K562 (cell line): ENCODE measurements at regions not wholly inside any gene's neighbourhood (a gene's known extent, or its start where the extent isn't known, plus 50 kb on each side); places are given as distances from the start of the nearest gene placed in this dataset.

Experiments used
- ATAC-seq: fragments of 200-7000 bp; cut with Tn5 transposase; 3 replicates; pipeline ENCODE4 v1.9.1; 2020; ENCODE audit warnings: moderate library complexity
- BruUV-seq: library from RNA; stranded (reverse); fragments of 400-500 nt; replicated peaks from 2 replicates; lab custom pipeline; 2021; lab: Mats Ljungman, UMichigan
- CTCF ChIA-PET: fragments of 300-600 bp; formaldehyde crosslinking; extraction: SDS; loops from one replicate; lab custom pipeline; 2021; ENCODE audit warnings: low intra/inter-chr PET ratio; lab: Yijun Ruan, JAX
- POLR2A ChIA-PET: fragments of 300-600, 350-650 bp; sonication (Branson Sonifier 250); formaldehyde crosslinking; extraction: SDS; loops from one replicate; lab custom pipeline; 2021; ENCODE audit warnings: antibody characterized with exemption, inconsistent platforms; lab: Yijun Ruan, JAX
- DNase-seq, 4 experiments: peaks; one replicate each; pipeline versions ENCODE4 v3.0.0 to v3.0.0-alpha.2; 2011 to 2018; ENCODE audit warnings: low spot score in 3 of 4, mixed read lengths in 3 of 4; ENCODE audit errors: extremely low read depth in 1 of 4
- FAIRE-seq: peaks from 2 replicates; lab custom pipeline; 2011; peaks lifted over from hg19 to GRCh38; lab: Jason Lieb, UNC
- H2AFZ ChIP-seq: 2 replicates; pipeline ENCODE4 v1.6.0; 2011; ENCODE audit warnings: low read depth, low read length, control low read depth, inconsistent platforms
- H3K27ac ChIP-seq: fragments of 200-600 bp; 3 replicates; pipeline ENCODE4 v1.8.0; 2011; ENCODE audit warnings: low read depth, mild to moderate bottlenecking, control low read depth, inconsistent platforms, low read length, moderate library complexity, mixed read lengths; ENCODE audit errors: extremely low read depth
- H3K27me3 ChIP-seq, 2 experiments: fragments of 300-600 bp in 1 of 2; 2 replicates in 1 of 2; 3 replicates in 1 of 2; pipeline versions ENCODE4 v1.6.0 to v1.8.0; 2011; ENCODE audit warnings: inconsistent platforms in 2 of 2, low read length in 2 of 2, mild to moderate bottlenecking in 1 of 2, mixed read lengths in 1 of 2, moderate library complexity in 1 of 2; ENCODE audit not compliant: control insufficient read depth in 2 of 2, insufficient read depth in 2 of 2
- H3K36me3 ChIP-seq: fragments of 300-600 bp; 3 replicates; pipeline ENCODE4 v1.8.0; 2011; ENCODE audit warnings: mild to moderate bottlenecking, low read length, inconsistent platforms; ENCODE audit not compliant: control insufficient read depth, insufficient read depth
- H3K4me1 ChIP-seq, 2 experiments: fragments of 200-600 bp in 1 of 2; replicated peaks in 1 of 2; 2 replicates in 1 of 2; 3 replicates in 1 of 2; pipeline versions ENCODE4 v1.5.1 to v1.8.0; 2011; ENCODE audit warnings: inconsistent platforms in 2 of 2, low read length in 2 of 2, mild to moderate bottlenecking in 1 of 2, mixed read lengths in 1 of 2, moderate library complexity in 1 of 2; ENCODE audit not compliant: control insufficient read depth in 2 of 2, insufficient read depth in 2 of 2
- H3K4me2 ChIP-seq: 2 replicates; pipeline ENCODE4 v1.6.1; 2011; ENCODE audit warnings: low read length, control low read depth, inconsistent platforms, mixed read lengths; ENCODE audit not compliant: insufficient read depth
- H3K4me3 ChIP-seq: fragments of 200-600 bp; sonication (generic), shearing (Covaris generic); 2 replicates; pipeline ENCODE4 v1.5.1; 2016; ENCODE audit warnings: control low read depth, inconsistent platforms
- H3K79me2 ChIP-seq: fragments of 200-600 bp; 3 replicates; pipeline ENCODE4 v1.8.0; 2011; ENCODE audit warnings: low read length, inconsistent platforms; ENCODE audit not compliant: control insufficient read depth, insufficient read depth
- H3K9ac ChIP-seq, 2 experiments: 2 replicates each; pipeline versions ENCODE4 v1.6.0 to v1.6.1; 2011; ENCODE audit warnings: low read depth in 2 of 2, low read length in 2 of 2, control low read depth in 1 of 2, inconsistent platforms in 1 of 2, mild to moderate bottlenecking in 1 of 2, mixed read lengths in 1 of 2; ENCODE audit not compliant: insufficient read depth in 1 of 2
- H3K9me1 ChIP-seq: one replicate; pipeline ENCODE4 v1.6.0; 2011; ENCODE audit warnings: inconsistent platforms, mild to moderate bottlenecking, low read length, moderate library complexity; ENCODE audit not compliant: control insufficient read depth, insufficient read depth
- H3K9me3 ChIP-seq: replicated peaks from 2 replicates; pipeline ENCODE4 v1.5.1; 2011; ENCODE audit warnings: low read depth, low read length, inconsistent platforms; ENCODE audit not compliant: control insufficient read depth, insufficient read depth
- H4K20me1 ChIP-seq: replicated peaks from 2 replicates; pipeline ENCODE4 v1.6.1; 2011; ENCODE audit warnings: low read length, inconsistent platforms, mixed read lengths; ENCODE audit not compliant: control insufficient read depth, insufficient read depth
- ARID1B ChIP-seq: fragments of 450-650 bp; IDR thresholded peaks from 2 replicates; pipeline ENCODE4 v1.6.1; 2016; ENCODE audit warnings: antibody characterized with exemption, mild to moderate bottlenecking, inconsistent platforms
- BRCA1 ChIP-seq, 2 experiments: fragments of 450-650 bp in 1 of 2; sonication (generic) in 1 of 2; formaldehyde crosslinking in 1 of 2; IDR thresholded peaks; 2 replicates each; pipeline versions ENCODE4 v1.5.0 to v1.6.1; 2017 to 2020; ENCODE audit warnings: mild to moderate bottlenecking in 1 of 2, missing genetic modification reagents in 1 of 2
- ELF2 ChIP-seq: fragments of 250-450 bp; sonication (Bioruptor Pico); IDR thresholded peaks from 2 replicates; pipeline ENCODE4 v1.5.0; 2021; ENCODE audit warnings: mild to moderate bottlenecking
- ERF ChIP-seq: fragments of 450-650 bp; formaldehyde crosslinking; IDR thresholded peaks from 2 replicates; pipeline ENCODE4 v1.4.0; 2020; ENCODE audit warnings: mild to moderate bottlenecking, mixed read lengths
- ETV5 ChIP-seq: sonication (generic); formaldehyde crosslinking; IDR thresholded peaks from 2 replicates; pipeline ENCODE4 v1.4.0; 2020; ENCODE audit warnings: low read depth, mild to moderate bottlenecking, missing genetic modification reagents
- HDAC2 ChIP-seq: fragments of 450-650 bp; IDR thresholded peaks from 2 replicates; pipeline ENCODE4 v1.6.1; 2016; ENCODE audit warnings: mild to moderate bottlenecking
- HDAC6 ChIP-seq: IDR thresholded peaks from 2 replicates; pipeline ENCODE4 v1.6.1; 2012; ENCODE audit warnings: low read depth, mild to moderate bottlenecking, control low read depth, inconsistent platforms, low read length, moderate library complexity
- PRPF4 ChIP-seq: fragments of 200-400 bp; formaldehyde crosslinking; IDR thresholded peaks from one replicate; pipeline ENCODE4 v1.6.1; 2017; ENCODE audit warnings: low read length, low read depth, mild to moderate bottlenecking; ENCODE audit not compliant: insufficient read depth, poor library complexity, severe bottlenecking
- SAP30 ChIP-seq: fragments of 200-600 bp; sonication (generic); IDR thresholded peaks from 2 replicates; pipeline ENCODE4 v1.6.1; 2012; ENCODE audit warnings: borderline replicate concordance, low read depth, mild to moderate bottlenecking, moderate library complexity, low read length, control low read depth, inconsistent platforms; ENCODE audit not compliant: insufficient read depth, poor library complexity, severe bottlenecking
- SIN3B ChIP-seq: fragments of 450-650 bp; IDR thresholded peaks from 2 replicates; pipeline ENCODE4 v1.6.1; 2017; ENCODE audit warnings: low read depth, mild to moderate bottlenecking, moderate library complexity
- YBX1 ChIP-seq: fragments of 450-650 bp; IDR thresholded peaks from 2 replicates; pipeline ENCODE4 v1.7.1; 2016; ENCODE audit warnings: mild to moderate bottlenecking
- ZFP36 ChIP-seq: fragments of 150-350 bp; IDR thresholded peaks from 2 replicates; pipeline ENCODE4 v1.6.1; 2018; ENCODE audit warnings: low read length, low read depth; ENCODE audit not compliant: partially characterized antibody
- ZFPM2 ChIP-seq: fragments of 250-450 bp; sonication (Bioruptor Pico); IDR thresholded peaks from 2 replicates; pipeline ENCODE4 v1.5.1; 2022; ENCODE audit warnings: mild to moderate bottlenecking
- WGBS: fragments of 100-300 bp; shearing (Covaris generic); methylation state at CpG from one replicate; pipeline ENCODE4 v1.1.6; 2016; ENCODE audit warnings: low coverage, mixed read lengths; ENCODE audit not compliant: insufficient coverage; ENCODE audit errors: missing lambda C conversion rate; 5-methylcytosine and 5-hydroxymethylcytosine counted together
- in situ Hi-C: fragments of 300-500 bp; cut with MboI; formaldehyde crosslinking; loops from 4 replicates; pipeline ENCODE4 v1.15.0; 2018; ENCODE audit warnings: inconsistent platforms, mixed read lengths
- intact Hi-C: fragments of 100-400 bp; cut with micrococcal nuclease; formaldehyde crosslinking; loops from 2 replicates; pipeline ENCODE4 v1.14.2; 2022
- TF ChIP-seq, protein P1 (sequence below): fragments of 250-450 bp; sonication (Bioruptor Pico); IDR thresholded peaks from 2 replicates; pipeline ENCODE4 v1.4.0; 2020; ENCODE audit warnings: mild to moderate bottlenecking, moderate library complexity

DNA sequence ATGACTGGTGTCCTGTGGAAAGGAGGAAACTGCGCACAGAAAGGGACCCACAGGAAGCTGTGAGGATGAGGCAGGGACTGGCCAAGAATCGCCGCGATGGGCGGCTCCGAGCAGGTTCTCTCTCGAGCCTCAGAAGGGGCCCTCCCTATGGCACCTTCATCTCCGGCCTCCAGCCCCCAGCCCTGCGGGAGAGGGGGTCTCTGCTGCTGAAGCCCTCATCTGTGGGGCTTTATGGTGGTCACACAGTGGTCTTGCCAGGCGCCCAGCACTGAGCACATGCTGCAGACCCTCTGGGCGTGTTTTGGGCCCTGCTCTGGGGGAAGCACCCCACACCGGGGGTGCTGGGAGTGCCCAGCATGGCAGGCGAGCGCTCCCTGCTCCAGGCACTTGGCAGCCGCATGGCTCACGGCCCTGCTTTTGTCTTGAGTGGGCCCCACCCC, 86.6 kb upstream of the ACTRT2 start:
- no TSS peak for BruUV-seq
- Histone ChIP-seq H3K79me2 (no peaks in the 10 kb centered on the region), H3K27ac (no peak overlapping the region), H3K4me3 (no peak overlapping the region), H3K9ac (no peak overlapping the region), H2AFZ (no peak overlapping the region), H3K36me3 (no peaks in the 10 kb centered on the region), H3K4me1 (no peaks in the 10 kb centered on the region; a peak in 1 of 5 replicates), H3K9me1 (no peaks in the 10 kb centered on the region), H3K27me3 (peaks cover 17 to 55% of the 10 kb centered on the region in 2 experiments; a peak in 3 of 5 replicates), H3K4me2 (no peak overlapping the region), H4K20me1 (no peaks in the 10 kb centered on the region; the same call in 1 of the 2 replicates), H3K9me3 (no peaks in the 10 kb centered on the region; the same call in 1 of the 2 replicates)
- WGBS = 0% methylated on average over 16 of the region's 16 CpGs
- TF ChIP-seq YBX1 = no peak
- no peak for TF ChIP-seq ETV5 (CRISPR knock-in tag)
- TF ChIP-seq ARID1B = no peak
- no peak for TF ChIP-seq PRPF4
- no peak for TF ChIP-seq SIN3B
- TF ChIP-seq ZFP36 = no peak
- TF ChIP-seq SAP30 = no peak
- no peak for TF ChIP-seq HDAC6
- TF ChIP-seq, protein P1, sequence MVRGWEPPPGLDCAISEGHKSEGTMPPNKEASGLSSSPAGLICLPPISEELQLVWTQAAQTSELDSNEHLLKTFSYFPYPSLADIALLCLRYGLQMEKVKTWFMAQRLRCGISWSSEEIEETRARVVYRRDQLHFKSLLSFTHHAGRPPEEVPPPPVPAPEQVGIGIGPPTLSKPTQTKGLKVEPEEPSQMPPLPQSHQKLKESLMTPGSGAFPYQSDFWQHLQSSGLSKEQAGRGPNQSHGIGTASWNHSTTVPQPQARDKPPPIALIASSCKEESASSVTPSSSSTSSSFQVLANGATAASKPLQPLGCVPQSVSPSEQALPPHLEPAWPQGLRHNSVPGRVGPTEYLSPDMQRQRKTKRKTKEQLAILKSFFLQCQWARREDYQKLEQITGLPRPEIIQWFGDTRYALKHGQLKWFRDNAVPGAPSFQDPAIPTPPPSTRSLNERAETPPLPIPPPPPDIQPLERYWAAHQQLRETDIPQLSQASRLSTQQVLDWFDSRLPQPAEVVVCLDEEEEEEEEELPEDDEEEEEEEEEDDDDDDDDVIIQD = no peak
- no peak for TF ChIP-seq ELF2 (CRISPR knock-in tag)
- TF ChIP-seq BRCA1 (IDR thresholded peaks at IDR 0.05) = no peak
- TF ChIP-seq BRCA1 (CRISPR knock-in tag; IDR thresholded peaks at IDR 0.05) = no peak
- TF ChIP-seq ERF (CRISPR knock-in tag) = no peak
- TF ChIP-seq HDAC2 = no peak
- no peak for TF ChIP-seq ZFPM2 (CRISPR knock-in tag)
- CTCF ChIA-PET = no interaction called here
- no peak for FAIRE-seq
- intact Hi-C loops (no loop called here), in situ Hi-C loops (no loop called here)
- ATAC-seq = no peak
- POLR2A ChIA-PET = no interaction called here
- no peak for DNase-seq
